COR-L47 (cell line): ENCODE measurements at regions not wholly inside any gene's neighbourhood (a gene's known extent, or its start where the extent isn't known, plus 50 kb on each side); places are given as distances from the start of the nearest gene placed in this dataset.
A peak's percentile ranks its signal among the peaks of the same experiment; 100 is the strongest.

Source experiments
- DNase-seq: peaks from one replicate; lab custom pipeline; 2025; lab: John Stamatoyannopoulos, UW

DNA sequence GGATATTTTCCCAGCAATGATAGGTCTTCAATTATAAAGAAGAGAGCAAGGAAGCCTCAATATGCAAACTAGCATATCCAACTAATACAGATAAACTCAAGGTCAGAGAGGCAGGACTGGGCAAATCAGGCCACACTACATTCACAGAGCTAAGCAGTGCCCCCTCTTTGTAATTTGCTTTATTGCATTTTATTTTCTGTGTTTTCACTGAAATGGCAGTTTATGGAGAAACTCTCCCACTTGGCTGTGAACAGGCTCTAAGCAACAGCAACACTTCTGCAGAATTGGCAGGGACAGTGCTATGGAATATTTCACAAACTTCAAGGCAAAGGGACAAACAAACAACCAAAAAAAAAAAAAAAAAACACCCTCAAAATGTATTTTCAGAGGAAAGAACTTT is 93.4 kb upstream of the SOD1 start:
- no peak for DNase-seq

DNA sequence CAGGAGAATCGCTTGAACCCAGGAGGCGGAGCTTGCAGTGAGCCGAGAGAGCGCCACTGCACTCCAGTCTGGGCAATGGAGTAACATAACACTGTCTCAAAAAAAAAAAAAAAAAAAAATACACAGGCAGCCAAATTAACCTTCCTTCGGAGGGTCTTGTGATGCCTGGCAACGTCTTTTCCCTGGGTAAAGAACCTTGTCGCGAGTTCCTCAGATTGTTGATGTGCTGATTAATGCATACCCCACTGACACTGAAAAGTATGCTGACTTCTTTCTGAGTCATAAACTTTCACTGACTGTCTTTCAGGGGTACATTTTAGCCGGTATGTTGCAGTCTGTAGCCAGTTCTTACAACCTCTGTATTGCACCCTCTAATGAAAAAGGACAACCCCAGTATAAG is 95.1 kb upstream of the SOD1 start:
- DNase-seq, result no peak

DNA sequence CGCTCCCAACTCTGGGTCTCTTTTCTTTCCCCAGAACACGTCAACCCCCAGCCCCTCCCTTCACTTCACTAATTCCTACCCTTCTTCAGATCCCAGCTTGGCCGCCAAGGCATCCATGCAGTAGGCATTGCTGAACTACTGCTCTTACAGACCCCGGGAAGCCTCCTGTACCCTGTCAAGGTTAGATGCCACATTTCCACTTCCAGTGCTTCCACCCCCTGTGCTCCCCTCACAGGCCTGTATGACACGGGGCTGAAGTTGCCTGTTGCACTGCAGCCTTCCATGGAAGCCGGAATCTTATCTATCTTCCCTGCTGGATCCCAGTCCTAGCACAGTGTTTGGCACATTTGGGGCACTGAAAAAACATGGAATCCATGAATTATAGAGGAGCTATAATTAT is 99.0 kb upstream of the SOD1 start:
- no peak for DNase-seq

DNA sequence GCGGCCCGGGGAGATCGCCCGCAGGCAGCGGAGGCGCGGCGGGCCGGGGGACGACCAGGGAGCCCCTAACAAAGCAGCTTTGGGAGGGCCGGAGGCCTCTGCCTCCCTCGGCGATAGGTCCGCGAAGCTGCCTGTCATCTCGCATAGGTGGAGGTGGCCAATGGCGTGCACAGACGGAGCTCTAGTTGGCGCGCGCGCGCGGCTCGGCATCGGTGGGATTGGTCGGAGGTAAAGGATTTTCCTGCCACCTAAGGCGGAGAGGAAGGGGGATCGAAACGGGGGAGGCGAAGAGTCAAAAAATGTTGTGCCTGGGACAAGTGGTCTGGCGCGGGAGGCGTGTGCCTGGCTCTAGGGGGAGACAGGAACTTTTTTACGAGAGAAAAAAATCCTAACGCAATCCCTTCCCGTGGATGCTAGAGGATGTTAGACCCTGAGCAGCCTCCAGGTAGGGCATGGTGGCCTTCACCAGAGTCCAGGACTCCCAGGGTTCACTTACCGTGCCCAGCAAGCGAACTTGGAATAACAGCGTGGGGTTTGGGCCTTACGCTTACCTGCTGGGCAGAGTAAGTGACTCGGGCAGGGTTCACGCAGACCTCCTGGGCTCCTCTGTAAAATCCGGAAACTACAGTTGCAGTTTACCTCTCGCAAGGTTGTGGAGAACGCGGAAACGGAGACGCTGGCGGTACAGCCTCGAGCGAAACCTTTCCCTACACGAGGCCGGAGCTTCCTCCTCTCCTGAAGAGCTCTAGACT is 99.9 kb upstream of the SOD1 start:
- DNase-seq, result peak; percentile 99

DNA sequence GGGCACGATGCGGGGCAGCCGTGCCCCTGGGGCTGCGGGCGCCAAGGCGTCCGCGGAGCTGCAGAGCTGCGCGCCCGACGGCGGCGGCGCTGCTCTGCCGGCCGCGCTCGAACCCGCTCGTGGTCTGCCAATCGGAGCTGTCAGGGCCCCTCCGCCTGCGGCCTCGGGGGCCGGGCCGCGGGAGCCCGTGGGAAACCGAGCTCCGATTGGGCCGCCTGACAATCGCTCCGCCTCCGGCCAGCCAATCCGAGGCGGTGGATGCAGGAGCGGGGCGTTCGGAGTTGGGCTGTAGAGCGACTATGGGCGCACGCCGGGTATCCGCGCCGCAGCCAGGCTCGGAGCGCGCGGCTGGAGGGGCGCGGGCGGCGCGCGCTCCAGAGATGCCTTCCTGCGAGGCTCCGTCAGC is 100.5 kb upstream of the SOD1 start:
- DNase-seq, result peak; percentile 97

DNA sequence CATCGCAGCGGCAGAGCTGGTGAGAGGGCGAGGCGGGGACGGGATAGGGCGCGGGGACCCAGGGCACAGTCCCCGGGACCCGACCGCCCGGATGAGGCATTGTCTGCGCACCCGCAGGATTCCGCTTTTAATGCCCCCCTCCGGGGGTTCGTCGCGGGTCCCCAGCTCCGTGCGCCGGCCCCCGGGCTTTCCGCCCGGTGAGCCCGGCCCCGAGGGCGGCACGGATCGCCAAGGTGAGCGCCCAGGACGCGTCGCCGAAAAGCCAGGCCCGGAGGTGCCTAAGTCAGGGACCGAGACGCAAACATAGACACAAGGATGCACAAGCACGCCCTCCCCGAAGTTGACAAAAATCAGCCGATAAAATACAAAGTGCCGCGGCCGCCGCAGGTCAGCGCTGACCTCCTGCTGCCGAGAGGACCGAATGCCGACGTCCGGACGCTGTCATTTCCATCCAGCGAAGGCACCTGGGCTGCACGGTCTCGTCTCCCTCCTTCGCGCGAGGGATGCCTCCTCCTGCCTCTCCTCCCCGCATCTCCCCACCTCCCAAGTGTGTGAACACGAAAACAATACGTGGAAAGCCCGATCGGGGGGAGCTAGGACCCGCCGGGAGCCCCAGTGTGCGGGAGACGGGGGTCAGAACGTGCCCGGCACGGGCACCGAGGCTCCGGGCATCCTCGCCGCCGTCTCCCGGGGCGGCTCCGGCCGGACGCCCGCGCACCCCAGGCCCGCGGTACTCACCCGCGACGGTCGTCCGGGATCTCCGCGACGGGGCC is 101.1 kb upstream of the SOD1 start:
- peak; percentile 69 for DNase-seq

DNA sequence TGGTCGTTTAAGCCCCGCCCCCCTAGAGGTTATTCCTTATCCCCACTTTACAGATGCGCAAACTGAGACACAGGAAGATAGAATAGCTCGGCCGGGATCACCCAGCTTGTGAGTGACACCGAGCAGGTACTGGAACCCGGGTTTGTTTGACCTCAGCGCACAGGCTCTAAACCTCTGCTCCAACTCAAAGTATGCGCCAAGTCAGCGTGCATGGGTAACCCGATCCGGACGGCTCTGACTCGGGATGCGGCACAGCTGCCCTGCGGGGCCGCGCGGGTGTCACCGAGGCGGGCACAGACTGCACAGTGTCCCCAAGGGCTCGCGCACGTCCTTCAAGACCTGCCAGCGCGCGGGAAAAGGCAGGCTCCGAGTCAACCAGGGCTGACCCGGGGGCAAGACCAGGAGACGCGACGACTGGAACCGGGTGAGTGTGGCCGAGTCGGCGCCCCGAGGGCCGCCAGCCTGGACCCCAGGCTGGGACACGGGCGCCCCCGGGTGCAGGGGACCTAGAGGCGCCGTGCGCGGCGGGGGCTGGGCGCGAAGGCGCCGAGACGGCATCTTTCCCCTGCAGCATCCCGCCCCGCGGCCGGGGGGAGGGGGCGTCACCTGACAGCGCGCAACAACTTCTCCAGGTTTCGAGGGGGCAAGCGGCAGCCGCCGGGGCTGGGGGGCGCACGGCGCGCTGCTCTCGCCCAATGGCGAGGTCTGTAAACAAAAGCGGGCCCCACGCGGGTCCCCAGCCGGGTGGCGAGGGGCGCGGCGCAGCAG is 101.9 kb upstream of the SOD1 start:
- peak; percentile 61 for DNase-seq

DNA sequence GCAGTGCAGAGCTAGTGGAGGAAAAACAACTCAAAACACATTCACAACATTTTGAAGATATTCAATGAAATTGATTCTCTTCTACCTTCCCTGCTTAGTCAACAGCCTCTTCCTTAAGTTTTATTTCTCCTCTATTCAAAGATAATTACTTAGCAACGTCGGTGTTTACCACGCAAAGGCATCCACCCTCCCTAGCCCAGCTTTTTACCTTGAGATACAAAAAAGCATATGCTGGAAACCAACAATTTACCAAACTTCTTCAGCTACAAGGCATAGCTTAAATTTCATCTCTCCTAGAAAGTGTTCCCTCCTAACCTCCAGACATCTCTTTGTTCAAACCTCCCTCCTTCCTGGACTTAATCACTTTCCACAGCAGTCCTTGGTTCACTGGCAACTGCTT is 102.8 kb upstream of the SOD1 start:
- DNase-seq, result no peak

DNA sequence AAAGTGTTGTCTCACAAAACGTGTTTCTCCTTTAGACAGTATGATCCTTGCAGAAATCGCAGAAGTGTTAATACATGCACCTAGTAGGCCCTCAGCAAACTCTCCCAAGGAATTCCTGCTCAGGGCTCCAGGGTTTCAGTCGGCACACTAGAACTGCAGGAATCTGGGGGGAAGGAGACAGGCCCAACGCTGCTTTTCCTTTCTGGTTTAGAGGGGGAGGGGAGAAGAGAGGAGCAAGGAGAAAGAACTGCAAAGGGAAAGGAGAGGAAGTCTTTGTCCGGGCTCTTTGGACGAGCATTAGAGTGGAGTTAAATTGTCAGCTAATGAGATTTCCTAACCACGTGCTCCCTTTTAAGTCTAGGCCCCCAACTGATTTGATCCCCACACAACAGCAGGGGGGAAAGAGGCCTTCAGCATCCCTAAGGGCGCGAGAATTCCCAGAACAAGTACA is 103.7 kb upstream of the SOD1 start:
- no peak for DNase-seq

DNA sequence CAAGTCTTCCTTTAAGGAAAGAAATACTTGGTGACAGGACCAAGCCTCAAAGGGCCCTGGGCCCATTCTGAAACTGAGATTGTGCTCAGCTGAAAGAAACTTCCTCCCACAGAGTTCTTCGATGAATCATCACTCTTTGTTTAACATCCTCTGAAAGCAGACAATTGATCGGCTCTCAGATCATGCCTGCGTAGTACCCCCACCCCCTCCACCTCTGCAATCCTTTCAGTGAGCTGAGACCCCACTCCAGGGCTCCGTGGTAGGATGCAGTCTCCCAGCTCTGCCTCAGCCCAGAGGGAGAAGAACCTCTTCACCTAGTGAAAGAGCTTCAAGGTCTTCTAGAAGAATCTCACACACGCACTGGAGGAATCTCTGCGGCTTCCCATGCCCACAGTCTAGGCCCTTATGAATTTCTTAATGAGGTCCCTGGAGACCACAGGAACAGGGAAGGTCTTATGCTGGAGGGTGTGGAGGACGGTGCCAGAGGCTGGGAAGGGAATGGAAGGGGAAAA is 104.9 kb upstream of the SOD1 start:
- no peak for DNase-seq

DNA sequence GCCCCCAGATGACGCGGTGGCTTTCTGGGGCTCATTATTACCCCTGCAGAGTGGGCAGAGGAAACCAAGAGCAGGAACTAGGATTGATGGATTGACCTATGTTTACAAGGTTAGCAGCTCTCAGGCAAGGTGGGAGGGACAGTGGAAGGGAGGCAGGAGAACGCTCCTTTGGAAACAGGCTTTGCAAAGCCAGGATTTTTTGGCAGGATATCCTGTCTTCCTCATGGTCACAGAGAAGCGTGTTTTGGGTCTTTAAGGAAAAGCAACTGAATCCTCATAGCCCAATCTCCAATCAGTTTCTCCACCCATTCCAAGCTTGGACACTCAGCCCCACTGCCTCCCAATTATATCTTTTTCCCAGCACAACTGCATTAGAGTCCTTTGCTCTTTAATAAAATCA is 105.6 kb upstream of the SOD1 start:
- DNase-seq, result no peak

DNA sequence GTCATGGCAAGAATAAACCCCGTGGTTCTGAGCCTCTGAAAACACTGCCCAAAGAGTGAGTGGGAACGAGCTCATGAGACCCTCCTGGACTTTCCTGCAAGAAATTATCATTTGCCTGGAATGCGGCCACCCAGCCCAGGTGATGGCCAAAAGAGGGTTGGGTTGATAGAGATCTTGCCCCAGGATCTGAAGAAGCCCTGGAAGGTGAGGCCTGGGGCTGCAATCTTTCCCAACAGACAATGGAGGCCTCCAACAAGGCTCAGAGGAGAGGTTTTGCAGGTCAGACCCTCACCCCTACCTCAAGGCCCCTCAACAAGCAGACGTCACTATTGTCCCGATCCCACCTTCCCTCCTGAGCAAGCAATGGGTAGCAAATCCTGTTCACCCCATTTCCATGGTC is 106.0 kb upstream of the SOD1 start:
- no peak for DNase-seq

DNA sequence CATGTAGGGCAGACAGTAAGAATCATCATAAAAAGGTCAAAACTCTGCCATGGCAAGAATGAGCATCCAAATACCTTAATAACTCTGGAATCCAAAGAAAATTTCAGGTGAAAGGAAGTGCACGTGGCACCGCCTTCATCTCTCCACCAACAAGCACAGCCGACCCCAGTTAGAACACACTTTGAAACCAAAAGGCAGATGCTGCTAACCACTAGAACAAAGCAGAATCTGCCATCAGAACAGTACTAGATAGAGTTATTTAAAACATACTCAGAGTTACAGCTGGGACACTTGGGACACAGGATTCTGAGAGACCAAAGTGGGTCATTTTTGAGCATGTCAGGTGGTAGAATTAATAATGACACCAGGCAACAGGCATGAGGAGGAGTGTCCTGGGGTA is 106.7 kb upstream of the SOD1 start:
- no peak for DNase-seq

DNA sequence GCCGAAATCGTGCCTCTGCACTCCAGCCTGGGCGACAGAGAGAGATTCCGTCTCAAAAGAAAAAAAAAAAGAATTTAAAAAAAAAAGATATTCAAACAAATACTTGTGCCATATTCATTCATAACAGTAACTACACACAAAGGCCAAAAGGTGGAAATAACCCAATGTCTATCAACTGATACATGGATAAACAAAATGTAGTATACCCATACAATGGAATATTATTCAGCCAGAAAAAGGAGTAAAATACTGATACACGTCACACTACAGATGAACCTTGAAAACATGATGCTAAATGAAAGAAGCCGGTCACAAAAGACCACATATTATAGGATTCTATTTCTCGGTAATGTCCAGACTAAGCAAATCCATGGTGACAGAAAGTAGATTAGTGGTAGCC is 109.4 kb upstream of the SOD1 start:
- DNase-seq, result no peak

DNA sequence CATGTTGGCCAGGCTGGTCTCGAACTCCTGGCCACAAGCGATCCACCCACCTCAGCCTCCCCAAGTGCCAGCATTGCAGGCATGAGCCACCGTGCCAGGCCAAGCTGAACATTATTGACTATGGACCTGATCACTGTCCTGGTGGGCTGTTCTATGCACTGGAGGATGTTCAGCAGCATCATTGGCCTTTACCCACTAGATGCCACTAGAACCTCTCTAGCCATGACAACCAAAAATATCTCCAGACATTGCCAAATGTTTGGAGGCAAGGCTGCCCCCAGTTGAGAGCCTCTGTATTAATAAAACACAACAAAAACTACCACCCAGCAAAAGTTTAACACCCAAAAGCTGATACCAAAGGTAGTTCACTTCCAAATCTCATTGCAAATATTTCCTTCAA is 110.8 kb upstream of the SOD1 start:
- DNase-seq, result no peak

DNA sequence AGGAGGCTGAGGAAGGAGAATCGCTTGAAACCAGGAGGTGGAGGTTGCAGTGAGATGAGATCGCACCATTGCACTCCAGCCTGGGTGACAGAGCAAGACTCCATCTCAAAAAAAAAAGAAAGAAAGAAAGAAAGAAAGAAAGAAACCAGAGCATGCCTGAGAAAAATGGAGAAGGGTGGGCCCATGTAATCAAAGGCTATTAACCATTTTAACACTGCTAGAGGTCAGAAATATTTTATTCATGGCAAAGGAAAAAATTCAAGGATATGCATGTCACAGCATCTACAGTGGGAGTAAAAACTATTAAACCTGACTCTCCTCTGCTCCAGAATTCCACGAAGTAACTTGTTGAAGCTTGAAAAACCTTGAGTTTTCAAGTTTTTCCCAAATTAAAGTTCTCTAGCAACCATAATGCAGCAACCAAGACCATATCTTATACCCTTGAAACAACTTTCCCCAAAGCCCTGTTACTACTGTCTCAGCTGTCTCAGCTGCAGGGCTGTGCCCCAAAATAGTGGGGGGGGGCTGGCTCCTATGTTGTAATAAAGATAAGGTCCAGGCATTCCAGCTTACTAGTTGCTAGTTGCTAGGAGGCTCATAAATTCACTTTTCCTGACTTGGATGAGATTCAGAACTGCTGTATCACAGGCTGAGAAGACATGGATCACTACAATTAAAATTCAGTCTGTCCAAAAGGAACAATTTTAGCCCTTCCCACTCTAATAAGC is 112.9 kb upstream of the SOD1 start:
- DNase-seq, result no peak

DNA sequence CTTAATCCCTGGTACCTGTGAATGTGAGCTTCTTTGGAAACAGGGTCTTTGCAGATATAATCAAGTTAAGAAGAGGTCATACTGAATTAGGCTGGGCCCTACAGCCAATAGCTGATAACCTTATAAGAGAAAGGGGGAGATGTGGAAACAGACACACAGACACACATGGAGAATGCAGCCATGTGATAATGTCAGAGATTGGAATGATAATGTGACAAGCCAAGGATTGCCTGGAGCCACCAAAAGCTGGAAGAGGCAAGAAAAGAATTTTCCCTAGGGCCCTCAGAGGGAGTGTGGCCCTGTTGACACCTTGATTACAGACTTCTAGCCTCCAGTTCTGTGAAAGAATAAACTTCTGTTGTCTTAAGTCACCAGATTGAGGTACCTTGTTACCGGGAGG is 114.5 kb upstream of the SOD1 start:
- no peak for DNase-seq

DNA sequence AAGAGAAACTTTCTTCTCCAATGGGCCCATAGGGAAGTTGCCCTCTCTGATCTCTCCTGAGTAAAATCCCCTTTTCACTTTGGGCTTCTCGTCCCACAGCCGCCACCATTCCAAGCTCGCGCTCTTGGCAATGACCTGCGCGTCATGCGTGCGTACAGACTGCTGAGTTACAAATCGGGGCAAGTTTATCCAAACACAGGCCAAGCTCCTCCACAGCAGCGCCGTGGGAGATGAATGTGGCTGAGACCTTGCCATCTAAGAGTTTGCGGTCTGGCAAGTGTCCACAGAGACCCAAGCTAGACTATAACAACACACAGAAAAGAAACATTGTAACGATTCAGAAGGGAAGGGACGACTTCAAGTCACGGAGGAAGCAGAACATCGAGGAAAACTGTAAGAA is 116.3 kb upstream of the SOD1 start:
- DNase-seq, result no peak

DNA sequence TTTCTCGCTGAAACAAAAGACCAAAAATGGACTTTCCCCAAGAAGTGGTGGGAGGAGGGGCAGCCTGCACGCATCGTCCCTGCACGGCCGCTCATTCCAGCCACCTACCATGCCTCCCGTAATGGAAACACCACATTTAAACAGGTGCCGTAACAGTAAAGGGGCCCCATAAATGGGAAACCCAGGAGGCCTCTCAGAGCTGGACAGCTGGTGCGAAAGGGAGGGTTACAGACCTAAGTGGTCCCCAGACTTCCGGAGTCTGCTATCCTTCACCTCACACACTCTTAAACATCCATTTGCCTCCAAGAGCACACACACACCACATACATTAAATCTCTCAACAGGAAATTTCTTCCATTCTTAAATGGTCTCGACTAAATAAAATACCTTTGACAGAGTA is 120.7 kb upstream of the SOD1 start:
- no peak for DNase-seq

DNA sequence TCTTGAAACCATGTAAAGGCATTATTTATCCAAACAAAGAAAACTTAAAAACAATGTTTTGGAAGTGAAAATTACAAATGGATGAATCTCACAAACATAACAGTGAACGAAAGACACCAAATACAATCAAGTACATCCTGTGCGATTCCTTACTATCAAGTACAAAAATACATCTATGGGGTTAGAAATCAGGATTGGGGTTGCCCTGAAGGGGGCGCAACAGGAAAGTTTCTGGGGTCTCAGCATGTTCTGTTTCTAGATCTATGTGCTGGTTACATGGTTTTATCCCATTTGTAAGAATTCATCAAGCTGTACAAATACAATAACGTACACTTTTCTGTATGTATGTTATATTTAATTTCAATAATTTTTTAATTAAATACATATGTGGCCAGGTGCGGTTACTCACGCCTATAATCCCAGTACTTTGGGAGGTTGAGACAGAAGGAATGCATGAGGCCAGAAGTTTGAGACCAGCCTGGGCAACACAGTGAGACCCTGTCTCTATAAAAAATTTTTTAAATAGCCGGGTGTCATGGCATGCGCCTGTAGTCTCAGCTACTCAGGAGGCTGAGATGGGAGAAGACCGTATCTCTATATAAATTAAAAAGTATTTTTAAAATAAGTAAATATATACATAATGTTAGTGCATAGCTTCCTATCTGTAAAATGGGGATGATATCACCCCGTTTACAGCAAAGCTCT is 121.5 kb upstream of the SOD1 start:
- no peak for DNase-seq

DNA sequence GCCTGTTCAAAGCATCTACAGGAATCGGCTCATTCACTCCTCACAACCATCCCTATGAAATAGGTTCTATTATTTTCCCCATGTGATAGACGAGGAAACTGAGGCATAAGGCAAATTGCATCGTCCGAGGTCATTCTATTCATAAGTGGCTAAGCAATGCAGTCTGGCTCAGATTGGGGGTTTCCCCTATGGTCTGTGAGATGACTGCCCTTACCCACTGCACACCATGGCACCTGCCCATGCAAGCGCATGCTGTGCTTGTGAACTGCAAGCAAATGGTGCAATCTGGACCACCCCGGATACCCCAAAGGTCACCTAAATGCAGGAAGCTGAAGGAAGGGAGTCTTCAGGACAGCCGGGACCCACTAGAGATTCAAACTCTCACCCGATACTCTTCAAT is 123.4 kb upstream of the SOD1 start:
- no peak for DNase-seq
